HFF-Myc (cell line): ENCODE measurements at regions not wholly inside any gene's neighbourhood (a gene's known extent, or its start where the extent isn't known, plus 50 kb on each side); places are given as distances from the start of the nearest gene placed in this dataset.

ENCODE experiments used
- DNase-seq: peaks from one replicate; pipeline ENCODE4 v3.0.0-alpha.2; 2011; ENCODE audit warnings: low read depth; ENCODE audit errors: extremely low read depth
- H3K4me3 ChIP-seq: replicated peaks from 2 replicates; pipeline ENCODE4 v1.5.1; 2011; ENCODE audit warnings: low read depth, mild to moderate bottlenecking, control low read depth, low read length
- TF ChIP-seq, protein P1 (sequence below): IDR thresholded peaks from 2 replicates; pipeline ENCODE4 v1.5.1; 2012; ENCODE audit warnings: mild to moderate bottlenecking, low read depth, low read length, control low read depth; ENCODE audit errors: missing control alignments

DNA sequence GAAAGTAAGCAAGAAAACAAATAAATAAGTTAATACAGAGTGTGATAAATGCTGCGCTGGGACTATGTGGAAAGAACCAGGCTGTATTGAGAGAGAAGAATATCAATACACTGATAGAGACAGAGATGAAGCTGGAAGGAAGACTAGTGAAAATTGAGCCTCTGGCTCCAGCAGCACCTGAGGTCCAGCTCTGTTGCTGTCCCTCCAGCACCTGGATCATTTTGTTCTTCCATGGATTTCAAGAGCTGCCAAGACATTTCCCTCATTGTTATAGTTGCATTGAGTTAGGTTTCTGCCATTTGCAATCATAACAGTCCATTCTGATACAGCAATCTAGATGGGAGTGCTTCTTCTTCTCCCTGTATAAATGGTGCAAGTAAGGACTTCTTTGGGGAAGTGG lies 242.7 kb upstream of the FGGY start:
- no peak for DNase-seq
- no peak overlapping the region for H3K4me3 ChIP-seq
- TF ChIP-seq, protein P1, sequence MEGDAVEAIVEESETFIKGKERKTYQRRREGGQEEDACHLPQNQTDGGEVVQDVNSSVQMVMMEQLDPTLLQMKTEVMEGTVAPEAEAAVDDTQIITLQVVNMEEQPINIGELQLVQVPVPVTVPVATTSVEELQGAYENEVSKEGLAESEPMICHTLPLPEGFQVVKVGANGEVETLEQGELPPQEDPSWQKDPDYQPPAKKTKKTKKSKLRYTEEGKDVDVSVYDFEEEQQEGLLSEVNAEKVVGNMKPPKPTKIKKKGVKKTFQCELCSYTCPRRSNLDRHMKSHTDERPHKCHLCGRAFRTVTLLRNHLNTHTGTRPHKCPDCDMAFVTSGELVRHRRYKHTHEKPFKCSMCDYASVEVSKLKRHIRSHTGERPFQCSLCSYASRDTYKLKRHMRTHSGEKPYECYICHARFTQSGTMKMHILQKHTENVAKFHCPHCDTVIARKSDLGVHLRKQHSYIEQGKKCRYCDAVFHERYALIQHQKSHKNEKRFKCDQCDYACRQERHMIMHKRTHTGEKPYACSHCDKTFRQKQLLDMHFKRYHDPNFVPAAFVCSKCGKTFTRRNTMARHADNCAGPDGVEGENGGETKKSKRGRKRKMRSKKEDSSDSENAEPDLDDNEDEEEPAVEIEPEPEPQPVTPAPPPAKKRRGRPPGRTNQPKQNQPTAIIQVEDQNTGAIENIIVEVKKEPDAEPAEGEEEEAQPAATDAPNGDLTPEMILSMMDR: no peak

DNA sequence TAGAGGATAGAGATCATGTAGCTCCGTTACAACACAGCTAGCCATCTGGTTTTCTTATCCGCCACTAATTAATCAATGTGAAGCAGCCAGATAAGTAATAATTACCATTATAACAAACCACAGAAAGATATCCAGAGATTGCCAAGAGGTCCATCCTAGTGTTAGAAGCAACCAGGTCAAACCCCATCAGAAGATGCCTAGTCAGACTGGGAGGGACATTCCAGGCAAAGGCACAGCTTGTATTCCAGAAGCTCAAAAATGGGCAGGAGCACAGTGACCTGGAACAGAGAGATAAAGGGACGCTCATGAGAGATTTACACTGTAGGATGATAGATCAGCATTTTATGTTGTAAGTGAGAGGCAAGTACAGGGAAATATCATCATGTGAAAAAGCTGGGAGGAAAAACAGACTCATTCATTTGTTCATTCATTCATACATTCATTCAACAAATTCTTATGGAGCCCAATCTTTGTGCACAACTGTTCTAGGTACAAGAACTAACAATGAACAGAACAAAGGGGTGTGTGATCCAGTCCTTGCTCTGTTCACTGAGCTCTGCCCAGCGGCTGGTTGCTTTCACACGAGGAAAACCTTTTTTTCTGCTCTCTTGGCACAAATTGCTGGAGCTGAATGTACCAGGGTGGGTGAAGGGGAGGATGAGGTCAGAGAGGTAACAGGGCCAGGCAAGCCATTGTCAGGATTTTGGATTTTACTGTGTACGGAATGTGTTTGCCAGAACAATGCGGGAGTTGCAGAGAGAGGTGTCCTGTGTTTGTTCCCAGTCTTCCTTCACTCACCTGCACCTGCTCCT lies 240.8 kb upstream of the FGGY start:
- TF ChIP-seq, protein P1: no peak
- no peak overlapping the region for H3K4me3 ChIP-seq
- no peak for DNase-seq

DNA sequence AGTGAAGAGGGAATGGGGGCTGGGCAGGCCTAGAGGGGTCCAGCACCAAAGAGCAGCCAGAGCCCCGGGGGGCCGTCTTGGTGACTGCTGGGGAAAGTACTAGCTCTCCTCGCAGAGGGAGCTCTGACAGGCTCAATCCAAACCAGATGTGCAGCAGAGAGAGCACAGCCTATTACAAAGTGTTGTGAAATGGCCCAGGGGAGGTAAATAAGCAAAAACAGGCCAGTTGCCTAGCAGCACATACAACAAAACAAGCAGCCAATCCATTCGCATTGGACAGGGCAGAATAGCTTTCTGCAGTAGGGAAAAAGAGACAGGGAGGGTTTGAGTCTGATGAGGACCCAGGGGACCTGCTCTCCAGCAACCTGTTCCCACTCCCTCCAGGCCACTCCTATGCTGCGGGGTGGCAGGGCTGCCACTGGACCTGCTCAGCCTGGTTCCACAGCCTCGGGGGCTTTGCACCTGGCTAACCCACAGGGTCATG lies 239.6 kb upstream of the FGGY start:
- peak; percentile 97 for DNase-seq
- TF ChIP-seq, protein P1: no peak
- no peak overlapping the region for H3K4me3 ChIP-seq

DNA sequence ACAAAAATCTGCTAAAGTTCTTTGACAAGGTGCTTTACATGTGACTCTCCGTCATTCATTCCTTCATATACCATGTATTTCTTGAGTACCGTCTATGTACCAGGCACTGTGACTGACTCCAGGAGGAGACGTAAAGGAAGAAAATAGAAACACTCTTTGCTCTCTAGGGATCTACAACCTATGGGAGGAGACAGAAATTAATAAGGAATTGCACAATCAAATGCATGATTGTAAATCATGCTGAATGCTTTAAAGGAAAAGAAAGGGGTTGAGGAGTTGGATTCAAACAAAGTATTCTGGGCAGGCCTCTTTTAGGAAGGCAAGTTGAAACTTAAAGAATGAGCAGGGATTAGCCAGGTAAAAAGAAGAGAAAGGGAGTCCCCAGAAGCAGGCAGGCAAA lies 239.1 kb upstream of the FGGY start:
- no peak for DNase-seq
- no peak overlapping the region for H3K4me3 ChIP-seq
- TF ChIP-seq, protein P1: no peak

DNA sequence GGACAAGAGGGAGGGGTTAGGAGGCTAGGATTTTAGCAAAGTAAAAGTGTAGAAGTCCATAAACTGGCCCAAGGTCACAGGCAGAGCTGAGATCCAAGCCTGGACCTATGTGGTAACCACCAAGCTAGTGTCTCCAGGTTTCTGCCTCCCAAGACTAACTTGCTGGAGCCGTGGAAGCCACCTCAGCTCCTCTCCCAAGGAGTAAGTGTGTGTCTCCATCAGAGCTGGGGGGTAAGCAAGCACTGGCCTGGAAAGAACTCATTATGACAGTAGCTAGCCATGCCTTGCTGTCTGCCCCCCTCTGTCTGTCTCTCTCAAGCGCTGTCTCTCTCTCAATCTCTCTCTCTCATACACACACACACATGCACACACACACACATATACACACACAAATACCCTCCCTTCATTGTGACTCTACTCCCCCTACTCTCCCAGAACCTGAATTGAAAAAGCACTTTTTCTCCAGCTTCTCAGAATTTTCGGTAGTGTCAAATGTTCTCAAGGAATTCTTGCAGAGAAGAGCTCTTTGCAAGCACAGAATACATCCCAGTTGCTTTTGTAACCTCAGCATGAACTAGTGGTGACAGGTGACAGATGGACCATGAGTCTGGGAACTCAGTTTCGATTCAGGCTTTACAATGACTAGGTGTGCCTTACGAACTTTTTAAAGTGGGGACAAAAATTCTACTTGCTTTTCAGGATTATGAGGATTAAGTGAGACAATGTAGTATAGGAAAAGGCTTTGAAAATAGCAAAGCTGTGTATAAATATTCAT lies 238.0 kb upstream of the FGGY start:
- TF ChIP-seq, protein P1: no peak
- DNase-seq: no peak

DNA sequence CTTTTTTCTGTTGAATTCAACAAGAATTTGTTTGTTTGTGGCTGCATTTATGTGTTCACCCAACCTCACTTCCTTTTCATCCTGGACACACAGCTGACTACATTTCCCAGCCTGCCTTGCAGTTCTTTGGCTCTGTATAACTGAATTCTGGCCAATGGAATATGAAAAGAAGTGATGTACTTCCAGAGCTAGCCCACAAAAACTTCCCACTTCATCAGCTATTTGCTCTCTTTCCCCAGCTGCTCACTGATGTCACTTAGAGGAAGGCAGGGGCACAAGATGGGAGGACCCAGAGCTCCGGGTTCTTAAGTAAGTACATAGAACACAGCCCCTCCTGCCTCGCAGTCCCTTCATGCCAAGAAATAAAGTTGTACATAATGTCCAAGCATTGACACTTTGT lies 235.0 kb upstream of the FGGY start:
- H3K4me3 ChIP-seq: peak overlapping the region; percentile 23
- peak; percentile 67 for DNase-seq
- TF ChIP-seq, protein P1: no peak

More for the DNA sequence above, 238.0 kb upstream of the FGGY start:
- no peak overlapping the region for H3K4me3 ChIP-seq
